HCT116 (cell line): ENCODE measurements at regions not wholly inside any gene's neighbourhood (a gene's known extent, or its start where the extent isn't known, plus 50 kb on each side); places are given as distances from the start of the nearest gene placed in this dataset.

Experiments used
- CEBPB ChIP-seq: IDR thresholded peaks from 2 replicates; pipeline ENCODE4 v1.6.1; 2012; ENCODE audit warnings: low read depth
- CTCF ChIP-seq, 3 experiments: fragments of 200-600 bp in 1 of 3; sonication (generic) in 1 of 3; IDR thresholded peaks in 2 of 3; conservative IDR thresholded peaks in 1 of 3; 2 replicates each; pipeline ENCODE4 v1.5.1; 2012 to 2017; ENCODE audit warnings: low read depth in 2 of 3, low read length in 2 of 3, antibody characterized with exemption in 1 of 3, borderline replicate concordance in 1 of 3, control low read depth in 1 of 3, mild to moderate bottlenecking in 1 of 3, mixed read lengths in 1 of 3, mixed run types in 1 of 3, moderate library complexity in 1 of 3; ENCODE audit not compliant: insufficient read depth in 1 of 3
- EZH2 ChIP-seq: fragments of 200-600 bp; sonication (generic); IDR thresholded peaks from 2 replicates; pipeline ENCODE4 v1.6.1; 2017; ENCODE audit warnings: antibody characterized with exemption, mixed run types
- EZH2phosphoT487 ChIP-seq: fragments of 200-600 bp; IDR thresholded peaks from 2 replicates; pipeline ENCODE4 v1.6.1; 2018; ENCODE audit warnings: antibody characterized with exemption, borderline replicate concordance
- MAX ChIP-seq: IDR thresholded peaks from 2 replicates; pipeline ENCODE4 v1.6.1; 2012
- POLR2A ChIP-seq: IDR thresholded peaks from 2 replicates; pipeline ENCODE4 v1.7.0; 2011; ENCODE audit warnings: borderline replicate concordance; ENCODE audit not compliant: insufficient read depth, insufficient read length; ENCODE audit errors: extremely low read depth
- POLR2AphosphoS5 ChIP-seq: IDR thresholded peaks from 2 replicates; pipeline ENCODE4 v1.6.1; 2011; ENCODE audit warnings: mild to moderate bottlenecking, low read depth, low read length, moderate library complexity
- SP1 ChIP-seq: IDR thresholded peaks from 2 replicates; pipeline ENCODE4 v1.6.1; 2012; ENCODE audit warnings: low read depth
- YY1 ChIP-seq: IDR thresholded peaks from 2 replicates; pipeline ENCODE4 v1.6.1; 2011; ENCODE audit warnings: low read length, low read depth, moderate library complexity, mild to moderate bottlenecking; ENCODE audit not compliant: insufficient replicate concordance; ENCODE audit errors: extremely low read depth
- ZNF274 ChIP-seq: fragments of 200-500 bp; sonication (Bioruptor generic); IDR thresholded peaks from 2 replicates; pipeline ENCODE4 v1.6.1; 2014; ENCODE audit warnings: mild to moderate bottlenecking, low read depth, low read length, inconsistent platforms
- TF ChIP-seq, protein P1 (sequence below): IDR thresholded peaks from 2 replicates; pipeline ENCODE4 v1.6.1; 2012; ENCODE audit warnings: low read depth
- TF ChIP-seq, protein P2 (sequence below): IDR thresholded peaks from 2 replicates; pipeline ENCODE4 v1.6.1; 2012

- TF ChIP-seq POLR2A = no peak
- no peak for TF ChIP-seq CTCF (IDR thresholded peaks at IDR 0.05 in 2 of 3, conservative IDR thresholded peaks at IDR 0.05 in 1 of 3; ENCODE audit: borderline replicate concordance in 1 of 3, insufficient read depth in 1 of 3, low read depth in 2 of 3, low read length in 2 of 3)
- TF ChIP-seq CEBPB = no peak
- TF ChIP-seq MAX = no peak
- TF ChIP-seq, protein P1, sequence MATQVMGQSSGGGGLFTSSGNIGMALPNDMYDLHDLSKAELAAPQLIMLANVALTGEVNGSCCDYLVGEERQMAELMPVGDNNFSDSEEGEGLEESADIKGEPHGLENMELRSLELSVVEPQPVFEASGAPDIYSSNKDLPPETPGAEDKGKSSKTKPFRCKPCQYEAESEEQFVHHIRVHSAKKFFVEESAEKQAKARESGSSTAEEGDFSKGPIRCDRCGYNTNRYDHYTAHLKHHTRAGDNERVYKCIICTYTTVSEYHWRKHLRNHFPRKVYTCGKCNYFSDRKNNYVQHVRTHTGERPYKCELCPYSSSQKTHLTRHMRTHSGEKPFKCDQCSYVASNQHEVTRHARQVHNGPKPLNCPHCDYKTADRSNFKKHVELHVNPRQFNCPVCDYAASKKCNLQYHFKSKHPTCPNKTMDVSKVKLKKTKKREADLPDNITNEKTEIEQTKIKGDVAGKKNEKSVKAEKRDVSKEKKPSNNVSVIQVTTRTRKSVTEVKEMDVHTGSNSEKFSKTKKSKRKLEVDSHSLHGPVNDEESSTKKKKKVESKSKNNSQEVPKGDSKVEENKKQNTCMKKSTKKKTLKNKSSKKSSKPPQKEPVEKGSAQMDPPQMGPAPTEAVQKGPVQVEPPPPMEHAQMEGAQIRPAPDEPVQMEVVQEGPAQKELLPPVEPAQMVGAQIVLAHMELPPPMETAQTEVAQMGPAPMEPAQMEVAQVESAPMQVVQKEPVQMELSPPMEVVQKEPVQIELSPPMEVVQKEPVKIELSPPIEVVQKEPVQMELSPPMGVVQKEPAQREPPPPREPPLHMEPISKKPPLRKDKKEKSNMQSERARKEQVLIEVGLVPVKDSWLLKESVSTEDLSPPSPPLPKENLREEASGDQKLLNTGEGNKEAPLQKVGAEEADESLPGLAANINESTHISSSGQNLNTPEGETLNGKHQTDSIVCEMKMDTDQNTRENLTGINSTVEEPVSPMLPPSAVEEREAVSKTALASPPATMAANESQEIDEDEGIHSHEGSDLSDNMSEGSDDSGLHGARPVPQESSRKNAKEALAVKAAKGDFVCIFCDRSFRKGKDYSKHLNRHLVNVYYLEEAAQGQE = no peak
- no peak for TF ChIP-seq EZH2
- TF ChIP-seq ZNF274 = no peak
- no peak for TF ChIP-seq EZH2phosphoT487
- TF ChIP-seq POLR2AphosphoS5 = no peak
- TF ChIP-seq, protein P2, sequence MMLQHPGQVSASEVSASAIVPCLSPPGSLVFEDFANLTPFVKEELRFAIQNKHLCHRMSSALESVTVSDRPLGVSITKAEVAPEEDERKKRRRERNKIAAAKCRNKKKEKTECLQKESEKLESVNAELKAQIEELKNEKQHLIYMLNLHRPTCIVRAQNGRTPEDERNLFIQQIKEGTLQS = no peak
- no peak for TF ChIP-seq SP1
- TF ChIP-seq YY1 = no peak
These were observed 540.9 kb upstream of the ADGRL2 start for GRCh38 chr1:81259625-81260411.
